ES-I3 (cell line): ENCODE measurements at regions not wholly inside any gene's neighbourhood (a gene's known extent, or its start where the extent isn't known, plus 50 kb on each side); places are given as distances from the start of the nearest gene placed in this dataset.

Source experiments
- H3K36me3 ChIP-seq: 2 replicates; pipeline ENCODE4 v1.6.1; 2013; ENCODE audit warnings: mild to moderate bottlenecking, low read length, control low read depth, moderate library complexity; ENCODE audit not compliant: insufficient read depth
- H3K4me1 ChIP-seq: 2 replicates; pipeline ENCODE4 v1.6.1; 2013; ENCODE audit warnings: mild to moderate bottlenecking, control low read depth, low read length; ENCODE audit not compliant: insufficient read depth
- H3K9ac ChIP-seq: 2 replicates; pipeline ENCODE4 v1.6.1; 2013; ENCODE audit warnings: low read depth, mild to moderate bottlenecking, low read length, moderate library complexity
- H3K9me3 ChIP-seq: 2 replicates; pipeline ENCODE4 v1.6.1; 2013; ENCODE audit warnings: mild to moderate bottlenecking, low read length, moderate library complexity; ENCODE audit not compliant: control insufficient read depth, insufficient read depth

DNA sequence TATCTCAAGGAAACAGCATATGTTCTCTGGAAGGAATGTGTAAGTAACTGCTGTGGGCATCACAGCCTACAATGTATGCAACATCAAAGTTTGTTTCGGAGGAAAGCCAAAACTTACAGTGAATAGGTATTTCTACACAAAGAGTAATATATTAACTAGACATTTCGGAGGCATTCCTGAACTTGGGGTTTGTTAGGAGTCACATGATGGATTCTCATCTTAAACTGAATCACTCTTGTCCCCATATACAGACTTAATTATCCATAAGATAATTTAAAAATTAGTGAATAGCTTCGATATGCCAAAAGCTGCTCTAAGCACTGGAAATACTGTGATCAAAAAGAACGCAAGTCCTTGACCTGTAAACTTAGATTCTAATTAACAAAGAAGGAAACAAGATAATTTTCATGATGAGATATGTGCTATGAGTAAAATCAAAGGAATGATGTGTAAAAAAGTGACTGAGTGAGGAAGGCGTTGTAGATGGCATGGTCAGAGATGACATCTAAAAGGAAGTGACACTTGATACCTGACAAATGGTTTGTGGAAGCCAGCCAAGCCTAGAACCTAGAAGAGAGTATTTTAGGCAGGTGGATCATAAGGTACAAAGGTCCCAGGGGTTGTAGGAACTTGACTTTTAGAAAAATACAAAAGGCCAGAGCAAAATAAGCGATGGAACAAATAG is 273.1 kb downstream of the MRPL39 start:
- Histone ChIP-seq H3K9me3 (no peaks in the 10 kb centered on the region), H3K36me3 (no peaks in the 10 kb centered on the region; the same call in 1 of the 2 replicates), H3K4me1 (peaks cover 30% of the 10 kb centered on the region), H3K9ac (no peak overlapping the region)

DNA sequence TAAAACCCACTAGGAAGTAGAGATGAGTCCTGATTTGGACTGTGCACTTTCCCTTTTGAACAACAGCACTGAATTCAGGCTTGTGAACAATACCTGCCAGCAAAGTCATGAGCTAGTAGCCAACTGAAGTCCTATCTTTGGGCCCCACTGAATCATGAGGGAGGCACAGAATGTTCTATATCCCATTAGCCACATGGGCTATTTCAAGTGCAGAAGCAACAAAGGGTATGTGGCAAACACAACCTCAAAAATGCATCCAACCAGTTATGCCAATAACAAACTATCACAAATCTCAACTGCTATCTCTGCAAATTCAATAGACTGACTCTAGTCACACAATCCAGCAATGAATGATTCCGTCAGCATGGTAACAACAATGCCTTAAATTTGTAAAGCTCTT is 276.0 kb downstream of the MRPL39 start:
- no peak overlapping the region for H3K9ac ChIP-seq
- H3K36me3 ChIP-seq: no peaks in the 10 kb centered on the region; the same call in 1 of the 2 replicates
- peaks cover 16% of the 10 kb centered on the region for H3K4me1 ChIP-seq
- no peaks in the 10 kb centered on the region for H3K9me3 ChIP-seq

DNA sequence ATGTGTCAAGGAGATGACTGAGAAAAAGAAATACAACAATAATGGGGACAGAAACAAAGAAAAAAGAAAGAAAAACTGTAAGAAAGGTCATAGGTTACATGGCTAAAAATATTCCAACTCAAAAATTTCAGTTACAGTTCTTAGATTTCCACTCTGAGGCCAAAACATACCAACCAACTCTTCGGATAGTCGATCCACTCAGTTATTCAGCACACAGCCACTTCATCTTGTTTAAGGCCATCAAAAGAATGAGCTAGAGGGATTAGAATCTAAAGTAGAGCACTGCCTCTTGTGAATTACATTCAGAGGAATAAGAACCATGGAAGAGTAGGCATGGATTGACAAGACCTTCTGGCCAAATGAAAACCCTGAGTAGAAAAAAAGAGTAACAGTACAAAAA is 277.0 kb downstream of the MRPL39 start:
- H3K4me1 ChIP-seq: peaks cover 16% of the 10 kb centered on the region
- no peak overlapping the region for H3K9ac ChIP-seq
- H3K9me3 ChIP-seq: no peaks in the 10 kb centered on the region
- H3K36me3 ChIP-seq: no peaks in the 10 kb centered on the region; the same call in 1 of the 2 replicates

DNA sequence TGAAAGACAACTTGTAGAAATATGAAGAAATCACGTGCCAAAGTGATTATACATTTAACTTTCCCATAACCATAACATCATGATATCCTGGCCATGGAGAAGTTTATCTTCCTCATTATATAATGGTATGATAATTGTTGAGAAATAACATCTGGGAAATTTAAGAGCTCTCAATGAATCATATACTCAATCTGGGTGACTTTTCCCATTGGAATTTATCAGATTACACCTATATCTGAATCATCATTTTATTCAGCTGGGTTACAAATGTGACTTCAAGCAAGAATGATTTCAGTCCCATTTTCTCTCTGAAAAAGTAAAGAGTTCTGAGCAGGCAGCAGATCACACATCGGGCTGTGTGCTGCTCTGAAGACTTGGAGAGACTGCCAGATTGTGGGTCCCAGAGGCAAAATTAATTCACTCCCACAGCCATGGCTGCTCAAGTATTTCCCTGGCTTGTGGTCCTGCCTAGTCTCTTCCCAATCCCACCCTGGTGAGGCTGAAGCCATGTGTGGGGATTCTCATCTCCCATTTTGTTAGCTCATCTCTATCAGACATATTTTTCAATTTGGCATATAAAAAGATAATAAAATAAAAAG is 278.0 kb downstream of the MRPL39 start:
- no peaks in the 10 kb centered on the region; the same call in 1 of the 2 replicates for H3K36me3 ChIP-seq
- H3K9me3 ChIP-seq: no peaks in the 10 kb centered on the region
- peaks cover 16% of the 10 kb centered on the region for H3K4me1 ChIP-seq
- no peak overlapping the region for H3K9ac ChIP-seq

DNA sequence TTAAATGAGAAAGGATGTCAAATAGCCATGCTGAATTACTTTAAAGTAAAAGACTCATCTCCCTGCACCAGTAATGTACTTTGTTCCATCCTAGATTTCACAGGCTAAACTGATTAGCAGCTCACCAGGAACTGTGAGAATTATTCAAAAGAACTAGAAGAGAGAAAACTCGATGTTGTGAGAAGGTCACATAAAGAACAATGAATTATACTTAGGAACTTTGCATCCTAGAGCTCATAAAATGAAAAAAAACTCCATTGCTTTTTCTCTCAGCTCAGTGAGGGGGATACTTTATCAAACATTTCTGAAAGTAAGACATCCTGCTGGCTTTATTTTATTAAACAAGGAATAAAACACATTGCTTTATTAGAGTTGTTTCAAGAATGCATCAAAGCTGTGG is 278.5 kb downstream of the MRPL39 start:
- Histone ChIP-seq H3K9me3 (no peaks in the 10 kb centered on the region), H3K36me3 (no peaks in the 10 kb centered on the region; the same call in 1 of the 2 replicates), H3K9ac (no peak overlapping the region), H3K4me1 (peaks cover 16% of the 10 kb centered on the region)

DNA sequence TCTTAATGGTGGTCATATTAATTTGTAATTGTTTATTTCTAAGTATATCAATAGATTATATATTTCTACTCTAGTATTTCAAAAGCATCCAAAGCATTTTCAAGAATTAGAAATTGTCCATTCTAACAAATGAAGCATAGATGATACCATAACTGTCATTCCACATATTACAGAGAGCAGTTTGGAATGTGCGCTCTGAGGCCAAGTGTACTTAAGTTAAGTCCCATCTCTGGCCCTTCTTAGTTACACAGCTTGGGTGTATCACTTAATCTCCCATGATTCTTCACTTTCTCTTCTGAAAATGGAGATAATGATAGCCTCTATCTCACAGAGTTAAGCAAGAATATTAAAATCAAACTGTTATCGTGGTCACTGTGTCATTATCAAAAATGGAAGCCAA is 281.1 kb downstream of the MRPL39 start:
- H3K9me3 ChIP-seq: no peaks in the 10 kb centered on the region
- H3K9ac ChIP-seq: no peak overlapping the region
- no peaks in the 10 kb centered on the region for H3K36me3 ChIP-seq
- peaks cover 2% of the 10 kb centered on the region; the same call in 1 of the 2 replicates for H3K4me1 ChIP-seq

DNA sequence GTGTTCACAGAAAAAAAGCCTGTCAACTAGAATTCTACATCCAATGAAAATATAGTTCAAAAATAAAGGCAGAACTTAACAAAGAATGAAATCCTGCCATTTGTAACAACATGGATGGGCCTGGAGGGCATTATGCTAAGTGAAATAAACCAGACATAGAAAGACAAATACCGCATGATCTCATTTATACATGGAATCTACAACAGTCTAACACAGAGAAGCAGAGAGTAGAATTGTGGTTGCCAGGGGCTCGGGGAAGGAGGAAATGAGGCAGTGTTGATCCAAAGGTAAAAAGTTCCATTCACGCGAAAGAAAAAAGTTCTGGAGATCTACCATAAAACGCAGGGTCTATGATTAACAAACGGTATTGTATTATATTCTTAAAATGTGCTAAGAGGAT is 282.6 kb downstream of the MRPL39 start:
- Histone ChIP-seq H3K36me3 (no peaks in the 10 kb centered on the region), H3K9me3 (no peaks in the 10 kb centered on the region), H3K9ac (no peak overlapping the region), H3K4me1 (peaks cover 5% of the 10 kb centered on the region; the same call in 1 of the 2 replicates)

DNA sequence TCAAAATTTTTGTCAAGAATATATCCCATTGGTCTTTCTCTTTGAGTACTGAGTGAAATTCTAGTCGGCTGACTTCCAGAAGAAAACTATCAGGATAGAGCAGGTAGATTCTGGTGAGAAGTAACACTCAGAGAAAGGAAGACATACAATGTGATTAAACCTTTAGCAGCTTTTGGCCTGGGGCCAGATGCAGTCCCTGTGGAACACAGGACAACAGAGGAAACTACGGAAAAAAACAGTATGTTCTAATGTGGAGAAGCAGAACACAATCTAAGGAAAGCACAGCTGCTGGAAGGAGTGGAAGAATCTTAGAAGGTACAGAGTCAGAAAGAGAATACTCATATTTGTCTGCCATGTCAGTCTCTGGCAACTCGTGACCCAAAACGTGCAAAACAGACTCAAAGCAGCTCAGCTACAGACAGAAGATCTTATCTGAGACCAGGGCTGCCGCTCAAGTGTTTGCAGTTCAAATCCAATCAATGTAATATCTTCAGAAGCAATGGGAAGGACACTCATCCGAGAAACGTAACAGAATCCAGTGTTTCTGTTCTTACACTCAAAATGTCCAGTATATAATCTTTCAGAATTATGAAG is 283.8 kb downstream of the MRPL39 start:
- no peaks in the 10 kb centered on the region for H3K36me3 ChIP-seq
- H3K9me3 ChIP-seq: no peaks in the 10 kb centered on the region
- H3K4me1 ChIP-seq: peaks cover 5% of the 10 kb centered on the region; the same call in 1 of the 2 replicates
- H3K9ac ChIP-seq: no peak overlapping the region

DNA sequence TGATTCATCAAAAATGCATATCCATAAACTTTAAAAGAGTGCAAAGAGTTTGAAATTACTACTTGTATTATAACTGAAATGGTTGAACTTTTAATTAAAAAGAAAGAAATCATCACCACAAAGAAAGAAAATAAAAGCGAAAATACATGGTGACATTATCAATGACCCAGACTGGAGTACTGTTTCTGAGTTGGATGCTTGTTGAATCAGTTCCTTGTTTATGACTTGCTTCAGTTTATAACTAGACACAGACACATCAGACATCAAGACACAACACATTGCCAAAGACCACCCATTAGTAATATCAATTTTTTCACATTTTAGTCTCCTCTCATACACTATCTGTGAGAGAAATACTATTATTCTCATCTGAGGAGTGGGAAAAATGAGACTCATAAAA is 293.0 kb downstream of the MRPL39 start:
- H3K9me3 ChIP-seq: no peaks in the 10 kb centered on the region

DNA sequence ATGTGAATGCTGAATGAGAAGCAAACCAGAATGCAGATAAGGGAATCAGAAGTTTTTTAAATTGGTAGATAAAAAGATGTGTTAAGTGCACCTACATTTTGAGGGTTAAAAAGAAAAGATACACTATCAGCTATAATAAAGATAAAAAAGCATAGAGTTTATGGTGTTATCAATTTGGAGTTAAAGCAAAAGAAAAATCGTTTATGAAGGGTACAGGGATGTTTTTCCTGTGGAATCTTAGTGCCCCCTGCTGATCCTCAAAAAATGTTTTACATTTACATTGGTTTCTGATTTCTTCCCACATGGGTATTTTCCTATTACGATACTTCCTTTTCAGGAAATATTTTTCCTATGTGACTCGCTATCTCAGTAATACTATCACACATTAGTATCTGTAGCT is 293.5 kb downstream of the MRPL39 start:
- no peak overlapping the region for H3K9ac ChIP-seq

More for the DNA sequence above, 293.0 kb downstream of the MRPL39 start:
- Histone ChIP-seq H3K9ac (no peak overlapping the region), H3K36me3 (no peaks in the 10 kb centered on the region), H3K4me1 (no peaks in the 10 kb centered on the region)

DNA sequence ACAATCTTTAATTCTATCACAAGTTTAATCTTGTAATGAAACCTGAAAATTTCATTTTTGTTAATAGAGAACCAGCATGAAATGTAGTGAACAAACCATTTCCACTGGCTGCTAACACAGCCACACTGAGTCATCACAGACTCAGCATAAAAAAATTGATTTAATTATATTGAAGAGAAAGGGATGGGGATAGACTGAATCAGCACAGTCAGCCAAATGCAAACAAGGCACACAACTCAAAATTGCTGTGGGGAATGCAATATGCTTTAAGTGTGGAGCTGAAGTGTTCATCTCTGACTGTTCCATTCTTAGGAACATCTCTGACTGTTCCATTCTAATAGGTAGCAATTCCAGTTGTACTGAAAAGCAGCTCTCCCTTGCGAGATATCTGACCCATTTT is 299.8 kb downstream of the MRPL39 start:
- Histone ChIP-seq H3K4me1 (no peaks in the 10 kb centered on the region), H3K36me3 (no peaks in the 10 kb centered on the region), H3K9me3 (no peaks in the 10 kb centered on the region)

More for the DNA sequence above, 293.5 kb downstream of the MRPL39 start:
- no peaks in the 10 kb centered on the region for H3K4me1 ChIP-seq
- no peaks in the 10 kb centered on the region for H3K36me3 ChIP-seq
- no peaks in the 10 kb centered on the region for H3K9me3 ChIP-seq

DNA sequence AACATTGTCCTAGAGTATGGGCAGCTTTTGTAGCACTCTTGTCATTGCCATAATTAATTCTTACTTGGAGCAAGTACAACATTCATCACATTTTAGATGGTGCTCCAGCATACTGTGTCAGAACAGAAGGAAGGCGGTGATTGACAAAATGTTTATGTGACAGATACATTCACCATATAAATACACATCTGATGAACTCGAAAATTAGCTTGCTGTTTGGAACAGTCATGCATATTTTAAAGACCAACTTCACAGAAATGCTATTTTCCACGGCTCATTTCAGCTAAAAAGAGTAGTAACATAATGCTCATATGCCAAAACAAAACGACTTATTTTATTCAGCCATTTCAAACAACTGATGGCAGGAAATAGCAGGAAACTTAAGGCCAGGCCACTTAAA is 302.7 kb downstream of the MRPL39 start:
- Histone ChIP-seq H3K9ac (no peak overlapping the region), H3K4me1 (peaks cover 7% of the 10 kb centered on the region; the same call in 1 of the 2 replicates), H3K9me3 (no peaks in the 10 kb centered on the region), H3K36me3 (no peaks in the 10 kb centered on the region)

More for the DNA sequence above, 299.8 kb downstream of the MRPL39 start:
- no peak overlapping the region for H3K9ac ChIP-seq

DNA sequence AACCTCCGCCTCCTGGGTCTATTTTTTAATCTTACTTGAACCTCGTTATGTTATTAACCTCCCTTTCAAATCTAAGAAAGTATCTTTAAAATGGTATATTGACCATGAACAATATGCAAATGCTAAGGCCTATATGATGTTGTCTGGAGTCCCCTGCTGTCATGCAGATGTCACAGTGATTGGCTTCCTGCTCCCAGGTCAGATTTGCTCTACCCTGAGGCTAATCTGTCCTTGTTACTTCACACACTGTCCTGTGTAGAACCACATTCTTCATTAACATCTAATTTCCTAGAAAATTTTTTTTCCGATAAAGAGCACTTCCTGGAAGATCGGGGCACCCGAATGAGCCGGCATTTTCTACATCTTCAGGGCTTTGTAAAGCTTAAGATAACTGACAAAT is 306.6 kb downstream of the MRPL39 start:
- Histone ChIP-seq H3K4me1 (peaks cover 7% of the 10 kb centered on the region; the same call in 1 of the 2 replicates), H3K9me3 (no peaks in the 10 kb centered on the region), H3K9ac (no peak overlapping the region), H3K36me3 (no peaks in the 10 kb centered on the region)

DNA sequence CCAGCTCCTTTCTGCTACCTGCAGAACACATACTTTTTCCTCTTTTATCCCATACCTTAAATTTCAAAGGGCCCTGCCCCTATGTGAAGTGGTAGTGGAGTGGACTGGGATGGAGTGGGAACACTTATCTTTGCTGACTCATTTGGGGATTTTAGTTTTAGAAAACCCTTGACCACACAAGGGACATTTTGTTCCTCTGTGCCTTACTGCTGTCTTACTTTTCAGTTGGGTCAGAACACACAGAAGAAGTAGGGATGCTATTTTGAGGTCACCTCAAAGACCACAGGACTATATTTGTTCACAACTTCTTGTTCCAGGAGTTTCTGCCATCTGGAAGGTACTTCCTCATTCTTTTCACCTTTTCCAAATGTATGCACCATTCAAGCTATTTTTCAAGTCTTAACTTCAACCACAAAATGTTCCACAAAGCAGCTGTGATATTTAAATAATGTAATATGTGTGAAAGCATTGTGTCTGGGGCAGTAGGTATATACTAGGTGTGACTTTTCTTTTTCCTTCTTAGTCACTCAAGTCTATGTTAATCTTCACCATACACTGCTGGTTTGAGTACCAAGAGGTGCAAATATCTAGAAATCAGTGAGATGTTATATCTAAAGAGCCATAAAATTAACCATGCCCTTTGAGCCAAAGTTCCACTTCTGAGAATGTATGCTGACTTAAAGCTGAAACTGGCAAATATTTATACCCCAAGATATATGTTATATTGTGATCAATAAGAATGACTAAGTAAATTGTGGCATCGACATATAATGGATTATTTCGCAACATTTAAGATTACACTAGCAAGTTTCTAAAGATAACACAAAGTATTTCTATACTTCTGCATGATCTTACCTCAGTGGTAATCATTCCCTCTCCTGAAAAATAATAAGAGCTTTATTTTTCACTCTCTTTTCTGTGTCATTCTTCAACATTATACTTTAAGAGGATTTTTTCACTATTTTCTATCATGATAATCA is 308.5 kb downstream of the MRPL39 start:
- H3K36me3 ChIP-seq: no peaks in the 10 kb centered on the region
- no peaks in the 10 kb centered on the region for H3K9me3 ChIP-seq
- no peak overlapping the region for H3K9ac ChIP-seq
- peaks cover 7% of the 10 kb centered on the region; the same call in 1 of the 2 replicates for H3K4me1 ChIP-seq
